HG03280 (cell line): ENCODE measurements at regions not wholly inside any gene's neighbourhood (a gene's known extent, or its start where the extent isn't known, plus 50 kb on each side); places are given as distances from the start of the nearest gene placed in this dataset.
"Not testable (repeated sequence)": the region's sequence is repeated elsewhere in the genome, so short reads cannot be mapped to it uniquely, and the experiment has no call there.

Experiments used
- ATAC-seq: cut with Tn5 transposase; IDR thresholded peaks from one replicate; pipeline ENCODE4 v1.9.1; 2021; ENCODE audit warnings: mild to moderate bottlenecking, moderate library complexity; ENCODE audit not compliant: unreplicated experiment

- ATAC-seq, result no peak
Measured at GRCh38 chr13:73548449-73548848, 489.6 kb downstream of the KLF5 start.

GRCh38 chr13:73547239-73547638 lies 488.4 kb downstream of the KLF5 start:
- ATAC-seq, result no peak

GRCh38 chr13:73544175-73544574 lies 485.4 kb downstream of the KLF5 start:
- ATAC-seq, result no peak

GRCh38 chr13:73542446-73542845 lies 483.6 kb downstream of the KLF5 start:
- ATAC-seq, result no peak

- ATAC-seq, result no peak
Measured at GRCh38 chr13:73536865-73537264, 478.1 kb downstream of the KLF5 start.

GRCh38 chr13:73535341-73535740 lies 476.5 kb downstream of the KLF5 start:
- no peak for ATAC-seq

GRCh38 chr13:73532987-73533510 lies 474.2 kb downstream of the KLF5 start:
- ATAC-seq, result no peak

- ATAC-seq, result no peak
Measured at GRCh38 chr13:73532582-73532981, 473.8 kb downstream of the KLF5 start.

- no peak for ATAC-seq
Measured at GRCh38 chr13:73531014-73531413, 472.2 kb downstream of the KLF5 start.

GRCh38 chr13:73522937-73523336 lies 464.1 kb downstream of the KLF5 start:
- no peak for ATAC-seq

- ATAC-seq, result no peak
Measured at GRCh38 chr13:73521985-73522524, 463.2 kb downstream of the KLF5 start.

- ATAC-seq, result no peak
Measured at GRCh38 chr13:73521290-73521624, 462.5 kb downstream of the KLF5 start.

GRCh38 chr13:73520566-73521289 lies 461.9 kb downstream of the KLF5 start:
- ATAC-seq, result no peak

- not testable (repeated sequence) for ATAC-seq
Measured at GRCh38 chr13:73520135-73520534, 461.3 kb downstream of the KLF5 start.

GRCh38 chr13:73519396-73520116 lies 460.8 kb downstream of the KLF5 start:
- ATAC-seq, result no peak

GRCh38 chr13:73517766-73518165 lies 459.0 kb downstream of the KLF5 start:
- no peak for ATAC-seq

GRCh38 chr13:73516731-73517130 lies 457.9 kb downstream of the KLF5 start:
- ATAC-seq, result no peak

- ATAC-seq, result no peak
Measured at GRCh38 chr13:73514208-73514607, 455.4 kb downstream of the KLF5 start.

GRCh38 chr13:73513751-73514150 lies 454.9 kb downstream of the KLF5 start:
- no peak for ATAC-seq

- ATAC-seq, result no peak
Measured at GRCh38 chr13:73508841-73509240, 450.0 kb downstream of the KLF5 start.

GRCh38 chr13:73505376-73505890 lies 446.6 kb downstream of the KLF5 start:
- ATAC-seq, result no peak

GRCh38 chr13:73499695-73500094 lies 440.9 kb downstream of the KLF5 start:
- ATAC-seq, result no peak
